Stimulated activated naive B cell treated with anti-CD40 and anti-IgM and Interleukin-4, amounts not matched to agents 10 μg/mL and 1 μg/mL and 100 μg/mL, for 72 hours (primary cell): ENCODE measurements at regions not wholly inside any gene's neighbourhood (a gene's known extent, or its start where the extent isn't known, plus 50 kb on each side); places are given as distances from the start of the nearest gene placed in this dataset.

Source experiments
- ATAC-seq, 2 donors: fragments of 150-1000 bp; cut with Tn5 transposase; replicated peaks; 2 replicates each; pipeline ENCODE4 v1.10.0; 2021; ENCODE audit warnings: moderate library complexity in 1 of 2
- DNase-seq: peaks from one replicate; pipeline ENCODE4 v3.0.0; 2021
- H3K27ac Mint-ChIP-seq: one replicate; pipeline ENCODE4 v1.8.0; 2022; ENCODE audit warnings: mild to moderate bottlenecking, mixed read lengths
- H3K27me3 Mint-ChIP-seq, 2 donors: one replicate each; pipeline ENCODE4 v1.8.0; 2022; ENCODE audit warnings: mixed read lengths in 2 of 2
- H3K36me3 Mint-ChIP-seq, 2 donors: one replicate each; pipeline ENCODE4 v1.8.0; 2022; ENCODE audit warnings: mixed read lengths in 2 of 2, mild to moderate bottlenecking in 1 of 2
- H3K4me1 Mint-ChIP-seq, 2 donors: one replicate each; pipeline ENCODE4 v1.8.0; 2022; ENCODE audit warnings: mixed read lengths in 2 of 2, mild to moderate bottlenecking in 1 of 2
- H3K4me3 Mint-ChIP-seq, 2 donors: one replicate each; pipeline ENCODE4 v1.8.0; 2022; ENCODE audit warnings: mild to moderate bottlenecking in 2 of 2, mixed read lengths in 2 of 2, moderate library complexity in 1 of 2
- H3K9me3 Mint-ChIP-seq, 2 donors: one replicate each; pipeline ENCODE4 v1.8.0; 2022; ENCODE audit warnings: mixed read lengths in 2 of 2, mild to moderate bottlenecking in 1 of 2

GRCh38 chr10:30775779-30776591 lies 146.4 kb upstream of the LYZL2 start:
- ATAC-seq (no peak), DNase-seq (no peak)
- no peaks in the 10 kb centered on the region for H3K4me1 Mint-ChIP-seq
- peaks cover 4 to 5% of the 10 kb centered on the region in 2 donors for H3K9me3 Mint-ChIP-seq
- H3K4me3 Mint-ChIP-seq, result no peak overlapping the region
- H3K27me3 Mint-ChIP-seq, result peaks cover 19 to 20% of the 10 kb centered on the region in 2 donors
- no peaks in the 10 kb centered on the region for H3K36me3 Mint-ChIP-seq
- no peak overlapping the region for H3K27ac Mint-ChIP-seq

GRCh38 chr10:30774261-30774660 lies 144.7 kb upstream of the LYZL2 start:
- Mint-ChIP-seq H3K9me3 (peaks cover 6 to 8% of the 10 kb centered on the region in 2 donors), H3K27me3 (peaks cover 10 to 14% of the 10 kb centered on the region in 2 donors), H3K4me1 (no peaks in the 10 kb centered on the region), H3K36me3 (no peaks in the 10 kb centered on the region), H3K4me3 (no peak overlapping the region), H3K27ac (no peak overlapping the region)
- DNase-seq (no peak), ATAC-seq (no peak)

GRCh38 chr10:30773501-30773900 lies 143.9 kb upstream of the LYZL2 start:
- H3K27ac Mint-ChIP-seq, result no peak overlapping the region
- no peaks in the 10 kb centered on the region for H3K36me3 Mint-ChIP-seq
- no peak overlapping the region for H3K4me3 Mint-ChIP-seq
- ATAC-seq, result no peak
- peaks cover 2 to 7% of the 10 kb centered on the region in 2 donors for H3K27me3 Mint-ChIP-seq
- peaks cover 6 to 8% of the 10 kb centered on the region in 2 donors for H3K9me3 Mint-ChIP-seq
- DNase-seq, result no peak
- no peaks in the 10 kb centered on the region for H3K4me1 Mint-ChIP-seq

GRCh38 chr10:30770816-30771215 lies 141.3 kb upstream of the LYZL2 start:
- Mint-ChIP-seq H3K27me3 (peaks cover 0 to 5% of the 10 kb centered on the region in 2 donors), H3K27ac (no peak overlapping the region), H3K36me3 (no peaks in the 10 kb centered on the region), H3K9me3 (peaks cover 6 to 8% of the 10 kb centered on the region in 2 donors), H3K4me1 (no peaks in the 10 kb centered on the region), H3K4me3 (no peak overlapping the region)
- DNase-seq (no peak), ATAC-seq (no peak)

- no peak for ATAC-seq
- no peak overlapping the region for H3K4me3 Mint-ChIP-seq
- H3K4me1 Mint-ChIP-seq, result no peaks in the 10 kb centered on the region
- peaks cover 6 to 8% of the 10 kb centered on the region in 2 donors for H3K9me3 Mint-ChIP-seq
- no peak for DNase-seq
- no peaks in the 10 kb centered on the region for H3K36me3 Mint-ChIP-seq
- H3K27me3 Mint-ChIP-seq, result peaks cover 0 to 6% of the 10 kb centered on the region in 2 donors
- no peak overlapping the region for H3K27ac Mint-ChIP-seq
These were observed 140.7 kb upstream of the LYZL2 start for GRCh38 chr10:30770229-30770628.

- no peaks in the 10 kb centered on the region for H3K4me1 Mint-ChIP-seq
- H3K27ac Mint-ChIP-seq, result no peak overlapping the region
- DNase-seq (no peak), ATAC-seq (no peak)
- H3K36me3 Mint-ChIP-seq, result no peaks in the 10 kb centered on the region
- no peak overlapping the region for H3K4me3 Mint-ChIP-seq
- peaks cover 6 to 8% of the 10 kb centered on the region in 2 donors for H3K9me3 Mint-ChIP-seq
- peaks cover 0 to 6% of the 10 kb centered on the region in 2 donors for H3K27me3 Mint-ChIP-seq
These were observed 139.8 kb upstream of the LYZL2 start for GRCh38 chr10:30769361-30769760.

GRCh38 chr10:30765616-30766015 lies 136.1 kb upstream of the LYZL2 start:
- H3K9me3 Mint-ChIP-seq, result peaks cover 4 to 6% of the 10 kb centered on the region in 2 donors
- H3K4me3 Mint-ChIP-seq, result no peak overlapping the region
- no peaks in the 10 kb centered on the region for H3K4me1 Mint-ChIP-seq
- peaks cover 0 to 6% of the 10 kb centered on the region in 2 donors for H3K27me3 Mint-ChIP-seq
- DNase-seq (no peak), ATAC-seq (peak in 1 of 2 donors; percentile 25)
- no peaks in the 10 kb centered on the region for H3K36me3 Mint-ChIP-seq
- no peak overlapping the region for H3K27ac Mint-ChIP-seq

GRCh38 chr10:30765022-30765615 lies 135.6 kb upstream of the LYZL2 start:
- Mint-ChIP-seq H3K27ac (no peak overlapping the region), H3K36me3 (no peaks in the 10 kb centered on the region), H3K9me3 (peaks cover 4 to 6% of the 10 kb centered on the region in 2 donors), H3K4me1 (no peaks in the 10 kb centered on the region), H3K27me3 (peaks cover 0 to 6% of the 10 kb centered on the region in 2 donors), H3K4me3 (no peak overlapping the region)
- no peak for ATAC-seq
- DNase-seq, result no peak

GRCh38 chr10:30763918-30764317 lies 134.4 kb upstream of the LYZL2 start:
- no peak overlapping the region for H3K4me3 Mint-ChIP-seq
- peak; percentile 76 to 88 for ATAC-seq
- peaks cover 0 to 6% of the 10 kb centered on the region in 2 donors for H3K27me3 Mint-ChIP-seq
- peaks cover 0 to 4% of the 10 kb centered on the region in 2 donors for H3K9me3 Mint-ChIP-seq
- H3K4me1 Mint-ChIP-seq, result no peaks in the 10 kb centered on the region
- DNase-seq, result peak; percentile 9
- H3K27ac Mint-ChIP-seq, result no peak overlapping the region
- H3K36me3 Mint-ChIP-seq, result no peaks in the 10 kb centered on the region

GRCh38 chr10:30762620-30763019 lies 133.1 kb upstream of the LYZL2 start:
- DNase-seq, result no peak
- no peak overlapping the region for H3K4me3 Mint-ChIP-seq
- H3K9me3 Mint-ChIP-seq, result peaks cover 0 to 4% of the 10 kb centered on the region in 2 donors
- H3K36me3 Mint-ChIP-seq, result no peaks in the 10 kb centered on the region
- H3K27me3 Mint-ChIP-seq, result peaks cover 0 to 6% of the 10 kb centered on the region in 2 donors
- no peak for ATAC-seq
- H3K4me1 Mint-ChIP-seq, result no peaks in the 10 kb centered on the region
- no peak overlapping the region for H3K27ac Mint-ChIP-seq

GRCh38 chr10:30759423-30759822 lies 129.9 kb upstream of the LYZL2 start:
- Mint-ChIP-seq H3K4me1 (no peaks in the 10 kb centered on the region), H3K9me3 (peaks cover 0 to 5% of the 10 kb centered on the region in 2 donors), H3K27ac (no peak overlapping the region), H3K27me3 (no peaks in the 10 kb centered on the region), H3K4me3 (no peak overlapping the region), H3K36me3 (no peaks in the 10 kb centered on the region)
- ATAC-seq, result no peak
- no peak for DNase-seq

GRCh38 chr10:30758338-30758737 lies 128.8 kb upstream of the LYZL2 start:
- no peak for DNase-seq
- peaks cover 0 to 5% of the 10 kb centered on the region in 2 donors for H3K9me3 Mint-ChIP-seq
- H3K36me3 Mint-ChIP-seq, result no peaks in the 10 kb centered on the region
- no peak overlapping the region for H3K4me3 Mint-ChIP-seq
- ATAC-seq, result no peak
- no peaks in the 10 kb centered on the region for H3K27me3 Mint-ChIP-seq
- no peak overlapping the region for H3K27ac Mint-ChIP-seq
- H3K4me1 Mint-ChIP-seq, result peaks cover 0 to 4% of the 10 kb centered on the region in 2 donors

GRCh38 chr10:30756896-30757295 lies 127.3 kb upstream of the LYZL2 start:
- ATAC-seq (no peak), DNase-seq (no peak)
- Mint-ChIP-seq H3K27ac (no peak overlapping the region), H3K4me3 (no peak overlapping the region), H3K27me3 (peaks cover 0 to 3% of the 10 kb centered on the region in 2 donors), H3K36me3 (no peaks in the 10 kb centered on the region), H3K9me3 (peaks cover 0 to 5% of the 10 kb centered on the region in 2 donors), H3K4me1 (peaks cover 3 to 4% of the 10 kb centered on the region in 2 donors)

GRCh38 chr10:30756151-30756550 lies 126.6 kb upstream of the LYZL2 start:
- peaks cover 0 to 10% of the 10 kb centered on the region in 2 donors for H3K27me3 Mint-ChIP-seq
- no peak for ATAC-seq
- no peak for DNase-seq
- peaks cover 4 to 7% of the 10 kb centered on the region in 2 donors for H3K4me1 Mint-ChIP-seq
- no peak overlapping the region for H3K4me3 Mint-ChIP-seq
- no peak overlapping the region for H3K27ac Mint-ChIP-seq
- no peaks in the 10 kb centered on the region for H3K36me3 Mint-ChIP-seq
- peaks cover 0 to 2% of the 10 kb centered on the region in 2 donors for H3K9me3 Mint-ChIP-seq

- peaks cover 0 to 1% of the 10 kb centered on the region in 2 donors for H3K9me3 Mint-ChIP-seq
- H3K27me3 Mint-ChIP-seq, result peaks cover under 1 to 11% of the 10 kb centered on the region in 2 donors
- DNase-seq (no peak), ATAC-seq (no peak)
- no peak overlapping the region for H3K4me3 Mint-ChIP-seq
- no peaks in the 10 kb centered on the region for H3K36me3 Mint-ChIP-seq
- no peak overlapping the region for H3K27ac Mint-ChIP-seq
- peaks cover 4 to 7% of the 10 kb centered on the region in 2 donors for H3K4me1 Mint-ChIP-seq
These were observed 125.9 kb upstream of the LYZL2 start for GRCh38 chr10:30755441-30755953.
